Neural cell (in vitro differentiated cells): ENCODE measurements at regions not wholly inside any gene's neighbourhood (a gene's known extent, or its start where the extent isn't known, plus 50 kb on each side); places are given as distances from the start of the nearest gene placed in this dataset.

ENCODE experiments used
- H2AFZ ChIP-seq: fragments of 200-600, 300-800 bp; sonication (generic), shearing (Covaris generic); 2 replicates; pipeline ENCODE4 v1.6.0; 2014; ENCODE audit warnings: low read depth, mild to moderate bottlenecking, antibody characterized with exemption, low read length, moderate library complexity
- H3F3A ChIP-seq: fragments of 200-600 bp; shearing (Covaris generic); 2 replicates; pipeline ENCODE4 v1.6.1; 2016; ENCODE audit warnings: mild to moderate bottlenecking, moderate library complexity, mixed read lengths, antibody characterized with exemption, low read length; ENCODE audit not compliant: insufficient read depth, poor library complexity, severe bottlenecking
- H3K27ac ChIP-seq: fragments of 200-600, 300-800 bp; sonication (generic), shearing (Covaris generic); 2 replicates; pipeline ENCODE4 v1.5.1; 2014; ENCODE audit warnings: mild to moderate bottlenecking, low read length, moderate library complexity
- H3K27me3 ChIP-seq: fragments of 300-800, 200-600 bp; sonication (generic), shearing (Covaris generic); 2 replicates; pipeline ENCODE4 v1.6.0; 2014; ENCODE audit warnings: mild to moderate bottlenecking, low read depth, low read length, moderate library complexity; ENCODE audit not compliant: insufficient read depth
- H3K36me3 ChIP-seq: fragments of 300-800, 200-600 bp; sonication (generic), shearing (Covaris generic); 2 replicates; pipeline ENCODE4 v1.5.1; 2014; ENCODE audit warnings: mild to moderate bottlenecking, antibody characterized with exemption, low read length, moderate library complexity; ENCODE audit not compliant: insufficient read depth
- H3K4me2 ChIP-seq: fragments of 300-800, 200-600 bp; sonication (generic), shearing (Covaris generic); 2 replicates; pipeline ENCODE4 v1.6.0; 2014; ENCODE audit warnings: mild to moderate bottlenecking, low read length
- H3K4me3 ChIP-seq: fragments of 300-800, 200-600 bp; sonication (generic), shearing (Covaris generic); 2 replicates; pipeline ENCODE4 v1.5.1; 2014; ENCODE audit warnings: mild to moderate bottlenecking, low read length, moderate library complexity
- H3K79me2 ChIP-seq: fragments of 200-600 bp; shearing (Covaris generic); replicated peaks from 2 replicates; pipeline ENCODE4 v1.6.0; 2014; ENCODE audit warnings: mild to moderate bottlenecking, low read length, moderate library complexity; ENCODE audit not compliant: insufficient read depth
- H3K9ac ChIP-seq: fragments of 300-800, 200-600 bp; sonication (generic), shearing (Covaris generic); 2 replicates; pipeline ENCODE4 v1.6.1; 2016; ENCODE audit warnings: mild to moderate bottlenecking, low read length, mixed read lengths
- H3K9me2 ChIP-seq: fragments of 200-600 bp; shearing (Covaris generic); 2 replicates; pipeline ENCODE4 v1.6.1; 2016; ENCODE audit warnings: mild to moderate bottlenecking, low read length, mixed read lengths; ENCODE audit not compliant: insufficient read depth
- H3K9me3 ChIP-seq: fragments of 200-600, 300-800 bp; sonication (generic), shearing (Covaris generic); 2 replicates; pipeline ENCODE4 v1.6.1; 2016; ENCODE audit warnings: mild to moderate bottlenecking, mixed run types, low read length, moderate library complexity, mixed read lengths
- H4K20me1 ChIP-seq: fragments of 200-600 bp; shearing (Covaris generic); 2 replicates; pipeline ENCODE4 v1.6.1; 2016; ENCODE audit warnings: mild to moderate bottlenecking, mixed run types; ENCODE audit not compliant: insufficient read depth
- CTCF ChIP-seq: fragments of 450-650 bp; IDR thresholded peaks from 2 replicates; pipeline ENCODE4 v1.5.1; 2014; ENCODE audit warnings: antibody characterized with exemption, mild to moderate bottlenecking, moderate library complexity; ENCODE audit not compliant: poor library complexity, severe bottlenecking
- EP300 ChIP-seq: fragments of 450-650 bp; conservative IDR thresholded peaks from 2 replicates; pipeline ENCODE4 v1.6.1; 2014; ENCODE audit warnings: antibody characterized with exemption, mild to moderate bottlenecking, moderate library complexity; ENCODE audit not compliant: poor library complexity, severe bottlenecking
- EZH2 ChIP-seq: fragments of 200-600, 300-800 bp; shearing (Covaris generic), sonication (generic); IDR thresholded peaks from 2 replicates; pipeline ENCODE4 v1.6.1; 2014; ENCODE audit warnings: antibody characterized with exemption, low read length, borderline replicate concordance, mild to moderate bottlenecking; ENCODE audit not compliant: insufficient read depth, poor library complexity, severe bottlenecking
- MXI1 ChIP-seq: fragments of 450-650 bp; conservative IDR thresholded peaks from 2 replicates; pipeline ENCODE4 v1.6.1; 2014; ENCODE audit warnings: antibody characterized with exemption, mild to moderate bottlenecking; ENCODE audit not compliant: poor library complexity, severe bottlenecking
- POLR2AphosphoS5 ChIP-seq: IDR thresholded peaks from 2 replicates; pipeline ENCODE4 v1.6.1; 2012
- RAD21 ChIP-seq: fragments of 450-650 bp; conservative IDR thresholded peaks from 2 replicates; pipeline ENCODE4 v1.6.1; 2014; ENCODE audit warnings: antibody characterized with exemption, mild to moderate bottlenecking, moderate library complexity
- REST ChIP-seq: IDR thresholded peaks from 2 replicates; pipeline ENCODE4 v1.6.1; 2012; ENCODE audit warnings: borderline replicate concordance
- SMC3 ChIP-seq: fragments of 450-650 bp; conservative IDR thresholded peaks from 2 replicates; pipeline ENCODE4 v1.6.1; 2014; ENCODE audit warnings: antibody characterized with exemption, mild to moderate bottlenecking, moderate library complexity; ENCODE audit not compliant: poor library complexity
- TAF1 ChIP-seq: IDR thresholded peaks from 2 replicates; pipeline ENCODE4 v1.6.1; 2012; ENCODE audit warnings: low read depth

DNA sequence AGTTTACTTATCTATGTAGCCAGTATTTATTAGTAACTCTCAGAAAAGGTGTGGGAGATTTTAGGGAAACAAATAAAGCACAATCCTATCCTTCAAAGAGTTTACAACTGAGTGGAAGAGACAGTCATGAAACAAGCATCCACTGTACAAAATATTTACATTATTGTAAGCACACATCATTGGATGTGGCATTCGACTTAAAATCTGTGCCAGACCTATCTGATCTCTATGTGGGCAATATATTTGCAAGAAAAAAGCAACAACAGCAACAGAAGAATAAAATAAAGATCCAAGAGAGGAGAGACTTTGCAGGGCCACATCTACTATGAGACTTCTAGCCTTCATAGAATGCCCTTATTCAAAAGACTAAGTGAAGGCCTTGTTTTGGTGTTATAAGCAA lies 882.1 kb upstream of the PIK3C3 start:
- H3K4me3 ChIP-seq = no peak overlapping the region
- H3K27ac ChIP-seq = no peak overlapping the region
- no peak for TF ChIP-seq MXI1
- TF ChIP-seq POLR2AphosphoS5 = no peak
- TF ChIP-seq TAF1 = no peak
- no peak for TF ChIP-seq EZH2
- no peak for TF ChIP-seq EP300
- no peak for TF ChIP-seq SMC3
- TF ChIP-seq RAD21 = no peak
- no peak for TF ChIP-seq REST
- no peak for TF ChIP-seq CTCF
- H3F3A ChIP-seq = no peaks in the 10 kb centered on the region
- H3K27me3 ChIP-seq = no peaks in the 10 kb centered on the region
- no peaks in the 10 kb centered on the region for H3K36me3 ChIP-seq
- H4K20me1 ChIP-seq = no peaks in the 10 kb centered on the region
- H3K9me3 ChIP-seq = no peaks in the 10 kb centered on the region
- H3K9me2 ChIP-seq = no peaks in the 10 kb centered on the region
- H3K4me2 ChIP-seq = no peak overlapping the region
- H2AFZ ChIP-seq = no peak overlapping the region
- no peak overlapping the region for H3K9ac ChIP-seq
- no peaks in the 10 kb centered on the region for H3K79me2 ChIP-seq

DNA sequence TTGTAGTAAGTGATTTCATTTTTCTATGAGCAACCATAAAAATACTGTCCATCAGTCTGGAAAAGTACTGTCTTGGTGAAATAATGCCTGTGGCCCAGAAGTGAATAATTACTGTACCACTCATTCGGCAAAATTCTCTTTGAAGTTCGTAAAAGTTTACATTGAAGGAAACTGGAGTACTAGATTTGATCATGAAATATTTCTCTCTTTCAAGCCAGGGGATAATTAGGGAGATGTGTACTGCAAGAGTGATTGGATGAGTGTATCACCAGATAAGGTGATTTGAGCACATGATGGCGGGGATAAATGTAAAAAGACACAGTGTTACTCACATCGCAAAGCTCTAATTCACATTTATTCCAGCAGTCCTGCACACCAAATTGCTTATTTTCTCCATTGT lies 883.2 kb upstream of the PIK3C3 start:
- H3K27me3 ChIP-seq = no peaks in the 10 kb centered on the region
- H3K9me2 ChIP-seq = no peaks in the 10 kb centered on the region
- TF ChIP-seq TAF1 (no peak), RAD21 (no peak), REST (no peak), MXI1 (no peak), EP300 (no peak), CTCF (no peak), POLR2AphosphoS5 (no peak), EZH2 (no peak), SMC3 (no peak)
- H3F3A ChIP-seq = no peaks in the 10 kb centered on the region
- no peaks in the 10 kb centered on the region for H3K9me3 ChIP-seq
- no peaks in the 10 kb centered on the region for H4K20me1 ChIP-seq
- H3K4me2 ChIP-seq = no peak overlapping the region
- no peak overlapping the region for H2AFZ ChIP-seq
- no peaks in the 10 kb centered on the region for H3K36me3 ChIP-seq
- H3K4me3 ChIP-seq = no peak overlapping the region
- no peak overlapping the region for H3K27ac ChIP-seq
- H3K79me2 ChIP-seq = no peaks in the 10 kb centered on the region
- no peak overlapping the region for H3K9ac ChIP-seq
